ENCODE measurements at regions not wholly inside any gene's neighbourhood (a gene's known extent, or its start where the extent isn't known, plus 50 kb on each side); places are given as distances from the start of the nearest gene placed in this dataset.
A peak's percentile ranks its signal among the peaks of the same experiment; 100 is the strongest.

DNA sequence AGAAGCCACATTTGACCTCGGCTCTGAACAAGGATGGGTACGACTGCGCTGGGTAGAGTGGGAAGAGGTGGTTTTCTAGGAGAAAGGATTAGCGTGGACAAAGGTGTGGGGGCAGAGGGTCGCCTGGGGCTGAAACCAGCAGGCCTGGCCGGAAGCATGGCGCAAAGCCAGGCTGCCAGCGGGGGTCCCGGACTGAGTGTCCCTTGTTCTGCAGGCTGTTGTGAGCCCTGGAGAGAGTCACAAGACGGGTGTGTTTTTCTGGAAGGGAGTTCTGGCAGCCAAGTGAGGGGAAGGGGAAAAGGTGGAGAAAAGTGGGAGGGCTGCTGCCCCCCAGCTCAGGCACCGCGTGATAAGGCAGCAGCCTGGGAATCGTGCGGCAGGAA is 98.5 kb upstream of the MEF2A start:
- no peak overlapping the region for H3K27ac ChIP-seq (ENCODE audit: low read depth, low read length)
- no peak overlapping the region for H4K5ac ChIP-seq (ENCODE audit: insufficient read length, low read depth, low read length)
- no peak for TF ChIP-seq EGR1 (IDR thresholded peaks at IDR 0.05; ENCODE audit: borderline replicate concordance, low read depth, low read length)
- TF ChIP-seq SUZ12 (IDR thresholded peaks at IDR 0.05; ENCODE audit: low read length), result no peak
- no peak for TF ChIP-seq JUN (IDR thresholded peaks at IDR 0.05; ENCODE audit: low read depth, low read length)
- no peak for TF ChIP-seq CREB1 (IDR thresholded peaks at IDR 0.05)
- TF ChIP-seq SP4 (IDR thresholded peaks at IDR 0.05; ENCODE audit: low read length), result no peak
- no peak for TF ChIP-seq NRF1 (IDR thresholded peaks at IDR 0.05; ENCODE audit: low read depth, low read length)
- no peak for TF ChIP-seq CEBPB (IDR thresholded peaks at IDR 0.05; ENCODE audit: low read depth, low read length)
- no peak overlapping the region for H3K18ac ChIP-seq (ENCODE audit: extremely low read depth, low read length)
- H4K91ac ChIP-seq (replicated peaks; ENCODE audit: insufficient read length, low read length), result no peak overlapping the region
- no peak overlapping the region; the same call in 1 of the 2 replicates for H4K8ac ChIP-seq (ENCODE audit: extremely low read depth, insufficient read depth, low read length)
- H2BK5ac ChIP-seq (ENCODE audit: low read depth, low read length), result no peak overlapping the region
- no peak overlapping the region for H3K14ac ChIP-seq (ENCODE audit: insufficient read length)
- no peak overlapping the region for H3K4me3 ChIP-seq (ENCODE audit: extremely low read depth in 1 of 4, insufficient read depth in 2 of 4, low read depth in 3 of 4, low read length in 4 of 4)
- no peak overlapping the region for H3K23ac ChIP-seq (ENCODE audit: insufficient read length)
- H4K20me1 ChIP-seq (replicated peaks in 1 of 2; ENCODE audit: control insufficient read depth in 1 of 2, insufficient read depth in 2 of 2, low read length in 2 of 2), result no peaks in the 10 kb centered on the region
- H2BK15ac ChIP-seq (ENCODE audit: low read length), result no peak overlapping the region
- no peak for DNase-seq (ENCODE audit: low read depth in 1 of 2, low spot score in 2 of 2)
- no peak overlapping the region for H3K4me2 ChIP-seq (ENCODE audit: insufficient read depth in 1 of 2, low read depth in 2 of 2, low read length in 2 of 2)
- ChIA-PET POLR2A (ENCODE audit: partially characterized antibody) (interaction anchor here (1.0 kb wide), 1 partner anchor 9 kb away, joined by 3 read pairs; no protein-coding TSS in a partner anchor), CTCF (ENCODE audit: partially characterized antibody) (interaction anchor here (1.9 kb wide), 1 partner anchor 237 kb away, joined by 5 read pairs; no protein-coding TSS in a partner anchor)
- H3K9me3 ChIP-seq (ENCODE audit: insufficient read depth in 2 of 2, low read depth in 1 of 2, low read length in 1 of 2), result peaks cover 0 to 5% of the 10 kb centered on the region in 2 experiments; a peak in 2 of 4 replicates
- no peak overlapping the region for H3K56ac ChIP-seq (replicated peaks; ENCODE audit: insufficient read length, low read depth, low read length)
- no peaks in the 10 kb centered on the region for H3K36me3 ChIP-seq (ENCODE audit: control insufficient read depth in 2 of 4, insufficient read depth in 4 of 4, low read length in 3 of 4)
- WGBS, 2 experiments (ENCODE audit: extremely low coverage in 1 of 2, insufficient coverage in 1 of 2, insufficient read length in 1 of 2, insufficient replicate concordance in 2 of 2, low coverage in 1 of 2, low lambda C conversion rate in 2 of 2, missing lambda C conversion rate in 1 of 2), result 89% methylated on average over 14 of the region's 14 CpGs; no CpG with 5 or more reads in 1 of the 2 experiments
- no peaks in the 10 kb centered on the region for H3K4me1 ChIP-seq (replicated peaks in 1 of 4; ENCODE audit: control insufficient read depth in 3 of 4, insufficient read depth in 4 of 4, low read length in 3 of 4)
- H3K79me2 ChIP-seq (ENCODE audit: control insufficient read depth in 1 of 2, insufficient read depth in 2 of 2, low read length in 2 of 2), result no peaks in the 10 kb centered on the region
- no peak overlapping the region for H2BK20ac ChIP-seq (ENCODE audit: low read length)
- H2AFZ ChIP-seq (ENCODE audit: low read length), result 0 out of 2 replicates have a peak overlapping the region, but pooled peaks have one; percentile 40
- H3K9ac ChIP-seq (replicated peaks in 1 of 4; ENCODE audit: extremely low read depth in 1 of 4, low read depth in 3 of 4, low read length in 3 of 4), result no peak overlapping the region
- H2AK5ac ChIP-seq (ENCODE audit: low read depth, low read length), result no peak overlapping the region
- no peaks in the 10 kb centered on the region for H3K79me1 ChIP-seq (ENCODE audit: low read depth, low read length)
- no peaks in the 10 kb centered on the region for H3K23me2 ChIP-seq (ENCODE audit: low read depth, low read length)
- FAIRE-seq, result no peak
- H3K4ac ChIP-seq (replicated peaks; ENCODE audit: insufficient read length, low read depth, low read length), result no peak overlapping the region
- H2BK12ac ChIP-seq (ENCODE audit: low read depth, low read length), result no peak overlapping the region
- H2BK120ac ChIP-seq (replicated peaks; ENCODE audit: low read depth, low read length), result no peak overlapping the region
- H3K27me3 ChIP-seq (replicated peaks in 1 of 4; ENCODE audit: control insufficient read depth in 3 of 4, extremely low read depth in 1 of 4, insufficient read depth in 3 of 4, low read length in 3 of 4), result no peaks in the 10 kb centered on the region

Data from H1 (cell line).